Endothelial cell of umbilical vein (primary cell): ENCODE measurements at regions not wholly inside any gene's neighbourhood (a gene's known extent, or its start where the extent isn't known, plus 50 kb on each side); places are given as distances from the start of the nearest gene placed in this dataset.

Experiments used
- BruUV-seq: library from RNA; stranded (reverse); fragments of 400-500 nt; replicated peaks from 2 replicates; lab custom pipeline; 2021; lab: Mats Ljungman, UMichigan
- CTCF ChIA-PET: fragments of 300-600, 350-600 bp; sonication (Branson Sonifier 250); formaldehyde crosslinking; loops from one replicate; lab custom pipeline; 2021; ENCODE audit warnings: antibody characterized with exemption, inconsistent platforms; lab: Charles Lee
- POLR2A ChIA-PET: fragments of 300-600, 350-600 bp; sonication (Branson Sonifier 250); formaldehyde crosslinking; loops from one replicate; lab custom pipeline; 2021; ENCODE audit warnings: antibody characterized with exemption, inconsistent platforms; lab: Charles Lee
- DNase-seq: peaks from one replicate; pipeline ENCODE4 v3.0.0-alpha.2; 2011; ENCODE audit warnings: low read depth, low spot score
- FAIRE-seq: peaks from 2 replicates; lab custom pipeline; 2011; peaks lifted over from hg19 to GRCh38; lab: Jason Lieb, UNC
- H2AFZ ChIP-seq: 2 replicates; pipeline ENCODE4 v1.6.0; 2012; ENCODE audit warnings: low read depth, low read length, control low read depth, inconsistent platforms
- H3K27ac ChIP-seq: 2 replicates; pipeline ENCODE4 v1.5.1; 2011; ENCODE audit warnings: low read depth, mild to moderate bottlenecking, control low read depth, low read length, moderate library complexity; ENCODE audit not compliant: insufficient read depth
- H3K27me3 ChIP-seq, 2 experiments: 2 replicates each; pipeline versions ENCODE4 v1.6.0 to v1.6.1; 2011; ENCODE audit warnings: low read length in 2 of 2, mixed read lengths in 1 of 2; ENCODE audit not compliant: control insufficient read depth in 2 of 2, insufficient read depth in 2 of 2
- H3K36me3 ChIP-seq, 2 experiments: 2 replicates in 1 of 2; 3 replicates in 1 of 2; pipeline ENCODE4 v1.5.1; 2011; ENCODE audit warnings: low read length in 2 of 2, mild to moderate bottlenecking in 1 of 2, moderate library complexity in 1 of 2; ENCODE audit not compliant: control insufficient read depth in 2 of 2, insufficient read depth in 2 of 2; ENCODE audit errors: extremely low read depth in 1 of 2
- H3K4me1 ChIP-seq: 3 replicates; pipeline ENCODE4 v1.5.1; 2011; ENCODE audit warnings: mild to moderate bottlenecking, low read length; ENCODE audit not compliant: control insufficient read depth, insufficient read depth; ENCODE audit errors: extremely low read depth
- H3K4me2 ChIP-seq: 2 replicates; pipeline ENCODE4 v1.6.1; 2011; ENCODE audit warnings: low read length, control low read depth, mixed read lengths; ENCODE audit not compliant: insufficient read depth
- H3K4me3 ChIP-seq, 3 experiments: fragments of 200-600 bp in 1 of 3; sonication (generic), shearing (Covaris generic) in 1 of 3; replicated peaks in 1 of 3; 2 replicates each; pipeline ENCODE4 v1.5.1; 2011 to 2016; ENCODE audit warnings: control low read depth in 3 of 3, low read length in 3 of 3, mild to moderate bottlenecking in 2 of 3, inconsistent platforms in 1 of 3, low read depth in 1 of 3, moderate library complexity in 1 of 3; ENCODE audit not compliant: insufficient read depth in 1 of 3
- H3K79me2 ChIP-seq: 2 replicates; pipeline ENCODE4 v1.6.0; 2012; ENCODE audit warnings: low read length, inconsistent platforms; ENCODE audit not compliant: control insufficient read depth, insufficient read depth
- H3K9ac ChIP-seq: replicated peaks from 2 replicates; pipeline ENCODE3; 2011; ENCODE audit warnings: low read length, control low read depth; ENCODE audit not compliant: insufficient read depth; ENCODE audit errors: extremely low read depth
- H3K9me1 ChIP-seq: replicated peaks from 3 replicates; pipeline ENCODE4 v1.6.0; 2011; ENCODE audit warnings: mild to moderate bottlenecking, low read length; ENCODE audit not compliant: control insufficient read depth, insufficient read depth; ENCODE audit errors: extremely low read depth
- H3K9me3 ChIP-seq: replicated peaks from 2 replicates; pipeline ENCODE4 v1.5.1; 2012; ENCODE audit warnings: low read length, inconsistent platforms; ENCODE audit not compliant: control insufficient read depth, insufficient read depth
- H4K20me1 ChIP-seq: replicated peaks from 2 replicates; pipeline ENCODE3; 2011; ENCODE audit warnings: mild to moderate bottlenecking, low read length; ENCODE audit not compliant: control insufficient read depth, insufficient read depth; ENCODE audit errors: extremely low read depth
- FOS ChIP-seq: IDR thresholded peaks from 2 replicates; pipeline ENCODE4 v1.6.1; 2011; ENCODE audit warnings: mild to moderate bottlenecking, low read length, moderate library complexity, borderline replicate concordance; ENCODE audit not compliant: insufficient read depth
- GATA2 ChIP-seq: IDR thresholded peaks from 2 replicates; pipeline ENCODE4 v1.7.0; 2011; ENCODE audit warnings: low read depth, mild to moderate bottlenecking, moderate library complexity, mixed read lengths, low read length; ENCODE audit not compliant: insufficient read length, insufficient read depth
- JUN ChIP-seq: IDR thresholded peaks from 2 replicates; pipeline ENCODE4 v1.6.1; 2011; ENCODE audit warnings: borderline replicate concordance, low read depth; ENCODE audit not compliant: insufficient read length, insufficient read depth
- POLR2AphosphoS5 ChIP-seq: IDR thresholded peaks from 2 replicates; pipeline ENCODE4 v1.6.1; 2012; ENCODE audit warnings: low read depth, mild to moderate bottlenecking, control low read depth, low read length, moderate library complexity; ENCODE audit not compliant: insufficient read depth
- dilution Hi-C: fragments of 300-500 bp; cut with MboI; formaldehyde crosslinking; loops from one replicate; pipeline ENCODE4 v1.15.0; 2019; ENCODE audit warnings: low sequenced_read_pairs; ENCODE audit not compliant: extremely low pct_ligation_motif_present
- intact Hi-C: fragments of 100-400 bp; cut with micrococcal nuclease; formaldehyde crosslinking; loops from one replicate; pipeline ENCODE4 v1.10.0; 2022

DNA sequence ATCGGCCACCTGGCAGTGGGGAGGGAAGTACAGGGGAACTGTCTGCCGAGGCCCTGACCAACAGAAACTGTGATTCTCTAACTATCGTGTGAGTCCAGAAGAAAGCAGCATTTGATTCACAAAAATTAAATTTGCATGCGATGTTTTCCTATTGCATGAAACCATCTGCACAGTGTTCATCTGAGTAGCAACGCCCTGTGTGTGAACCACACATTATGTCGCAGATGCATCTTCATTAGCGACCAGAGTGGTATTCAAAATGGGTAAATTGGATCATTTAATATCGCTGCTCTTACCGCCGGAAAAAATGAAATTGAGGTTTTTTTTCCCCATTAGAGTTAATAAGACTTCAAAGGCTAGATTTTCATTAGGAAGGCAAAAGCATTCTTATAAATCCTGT is 260.6 kb downstream of the ABCC12 start:
- no peak for TF ChIP-seq JUN
- no peak for TF ChIP-seq POLR2AphosphoS5
- Histone ChIP-seq H3K9me3 (no peaks in the 10 kb centered on the region), H3K4me3 (no peak overlapping the region), H3K27ac (no peak overlapping the region), H2AFZ (no peak overlapping the region), H3K9ac (no peak overlapping the region), H3K9me1 (no peaks in the 10 kb centered on the region), H4K20me1 (no peaks in the 10 kb centered on the region), H3K27me3 (no peaks in the 10 kb centered on the region), H3K4me2 (no peak overlapping the region), H3K4me1 (no peaks in the 10 kb centered on the region), H3K36me3 (no peaks in the 10 kb centered on the region), H3K79me2 (no peaks in the 10 kb centered on the region)
- no peak for DNase-seq
- no TSS peak for BruUV-seq
- dilution Hi-C loops (no loop called here), intact Hi-C loops (no loop called here)
- no peak for FAIRE-seq
- ChIA-PET POLR2A (no interaction called here), CTCF (no interaction called here)

- CTCF ChIA-PET, result no interaction called here
- FAIRE-seq, result no peak
Observed at GRCh38 chr16:47892999-47893398, 262.8 kb downstream of the ABCC12 start.

More at GRCh38 chr16:47892999-47893398, 262.8 kb downstream of the ABCC12 start:
- TF ChIP-seq GATA2 (no peak), FOS (no peak)
- H3K9me1 ChIP-seq, result no peaks in the 10 kb centered on the region
- H2AFZ ChIP-seq, result no peak overlapping the region
- H3K36me3 ChIP-seq, result no peaks in the 10 kb centered on the region
- no peak overlapping the region for H3K4me2 ChIP-seq
- H3K79me2 ChIP-seq, result no peaks in the 10 kb centered on the region
- H3K9me3 ChIP-seq, result no peaks in the 10 kb centered on the region
- no peak overlapping the region for H3K9ac ChIP-seq
- POLR2A ChIA-PET, result no interaction called here
- no peak overlapping the region for H3K4me3 ChIP-seq
- H4K20me1 ChIP-seq, result no peaks in the 10 kb centered on the region
- no peak for DNase-seq
- H3K27ac ChIP-seq, result no peak overlapping the region
- H3K27me3 ChIP-seq, result no peaks in the 10 kb centered on the region
- dilution Hi-C loops, result no loop called here
- H3K4me1 ChIP-seq, result no peaks in the 10 kb centered on the region
- BruUV-seq, result no TSS peak
- intact Hi-C loops, result no loop called here
